ENCODE measurements at regions not wholly inside any gene's neighbourhood (a gene's known extent, or its start where the extent isn't known, plus 50 kb on each side); places are given as distances from the start of the nearest gene placed in this dataset.

GRCh38 chr20:50305636-50306477 lies 115.2 kb downstream of the CEBPB start:
- TF ChIP-seq CTCF (IDR thresholded peaks at IDR 0.05): no peak

GRCh38 chr20:50306478-50307423 lies 116.1 kb downstream of the CEBPB start:
- TF ChIP-seq CTCF (IDR thresholded peaks at IDR 0.05): no peak

GRCh38 chr20:50308166-50308512 lies 117.5 kb downstream of the CEBPB start:
- no peak for TF ChIP-seq CTCF (IDR thresholded peaks at IDR 0.05)

GRCh38 chr20:50308513-50309279 lies 118.1 kb downstream of the CEBPB start:
- no peak for TF ChIP-seq CTCF (IDR thresholded peaks at IDR 0.05)

GRCh38 chr20:50309280-50309763 lies 118.7 kb downstream of the CEBPB start:
- no peak for TF ChIP-seq CTCF (IDR thresholded peaks at IDR 0.05)

- TF ChIP-seq CTCF (IDR thresholded peaks at IDR 0.05): no peak
These were observed 119.4 kb downstream of the CEBPB start for GRCh38 chr20:50309764-50310672.

Measured in LNCAP (cell line).